Gastroesophageal sphincter (tissue), 4 donors: ENCODE measurements at regions not wholly inside any gene's neighbourhood (a gene's known extent, or its start where the extent isn't known, plus 50 kb on each side); places are given as distances from the start of the nearest gene placed in this dataset.
"Not testable (repeated sequence)": the region's sequence is repeated elsewhere in the genome, so short reads cannot be mapped to it uniquely, and the experiment has no call there.

Source experiments
- ATAC-seq: fragments of 150-250 bp; one replicate; pipeline ENCODE4 v1.9.1; 2016; ENCODE audit warnings: mild to moderate bottlenecking, moderate library complexity
- H3K27ac ChIP-seq, 4 donors: fragments of 200-600 bp; sonication (generic) in 3 of 4; 1 replicate in 3 of 4; 2 replicates in 1 of 4; pipeline ENCODE4 v1.5.1; 2016 to 2019
- H3K27me3 ChIP-seq: fragments of 200-600 bp; sonication (generic); one replicate; pipeline ENCODE4 v1.5.1; 2019
- H3K36me3 ChIP-seq, 2 donors: fragments of 200-600 bp; sonication (generic); one replicate each; pipeline ENCODE4 v1.5.1; 2019; ENCODE audit warnings: control low read depth in 1 of 2
- H3K4me1 ChIP-seq, 3 donors: fragments of 200-600 bp; sonication (generic); 1 replicate in 2 of 3; 2 replicates in 1 of 3; pipeline ENCODE4 v1.5.1; 2016 to 2019; ENCODE audit warnings: control low read depth in 2 of 3
- H3K4me3 ChIP-seq, 2 donors: fragments of 200-600 bp; sonication (generic); one replicate each; pipeline ENCODE4 v1.5.1; 2019; ENCODE audit warnings: mild to moderate bottlenecking in 1 of 2, moderate library complexity in 1 of 2
- H3K9me3 ChIP-seq, 3 donors: fragments of 200-600 bp; sonication (generic); one replicate each; pipeline ENCODE4 v1.5.1; 2017 to 2019; ENCODE audit warnings: control low read depth in 2 of 3
- EP300 ChIP-seq: sonication (generic); formaldehyde crosslinking; IDR thresholded peaks from one replicate; pipeline ENCODE4 v1.6.1; 2017; ENCODE audit warnings: antibody characterized with exemption, mild to moderate bottlenecking
- POLR2A ChIP-seq, 2 donors: fragments of 450-650 bp; IDR thresholded peaks; one replicate each; pipeline ENCODE4 v1.6.1; 2017; ENCODE audit warnings: antibody characterized with exemption in 2 of 2, mild to moderate bottlenecking in 2 of 2, moderate library complexity in 1 of 2
- POLR2AphosphoS5 ChIP-seq: sonication (generic); formaldehyde crosslinking; IDR thresholded peaks from one replicate; pipeline ENCODE4 v1.6.1; 2017; ENCODE audit warnings: antibody characterized with exemption
- WGBS, 2 donors: methylation state at CpG; one replicate each; pipeline ENCODE4 v1.1.5; 2018; ENCODE audit warnings: low coverage in 1 of 2; 5-methylcytosine and 5-hydroxymethylcytosine counted together
- TF ChIP-seq, protein P1 (sequence below), 4 experiments: fragments of 200-600 bp in 2 of 4; fragments of 450-650 bp in 2 of 4; sonication (generic) in 1 of 4; IDR thresholded peaks; one replicate each; pipeline ENCODE4 v1.5.1; 2017 to 2019; ENCODE audit warnings: antibody characterized with exemption in 4 of 4, mild to moderate bottlenecking in 2 of 4, moderate library complexity in 2 of 4

DNA sequence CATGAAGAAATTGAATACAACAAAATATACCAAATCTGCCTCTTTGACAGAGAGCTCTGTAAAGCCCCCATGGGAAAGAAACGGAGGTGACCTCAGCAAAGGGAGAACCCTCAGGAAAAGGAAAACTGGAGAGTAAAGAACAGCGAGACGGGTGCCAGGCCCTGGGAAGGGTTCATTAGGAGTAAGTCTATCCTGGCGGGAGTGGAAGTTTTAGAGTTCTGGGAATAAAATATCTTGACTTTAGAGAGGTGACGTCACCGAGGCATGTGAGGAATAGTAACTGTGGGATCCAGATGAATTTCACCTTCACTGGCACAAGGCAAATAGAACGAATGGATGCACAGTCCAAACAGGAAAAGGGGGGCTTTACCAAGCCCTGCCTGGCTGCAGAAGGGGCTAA is 362.8 kb upstream of the IGFBP3 start:
- TF ChIP-seq POLR2A (IDR thresholded peaks at IDR 0.05) (no peak), EP300 (no peak), POLR2AphosphoS5 (no peak)
- TF ChIP-seq, protein P1, sequence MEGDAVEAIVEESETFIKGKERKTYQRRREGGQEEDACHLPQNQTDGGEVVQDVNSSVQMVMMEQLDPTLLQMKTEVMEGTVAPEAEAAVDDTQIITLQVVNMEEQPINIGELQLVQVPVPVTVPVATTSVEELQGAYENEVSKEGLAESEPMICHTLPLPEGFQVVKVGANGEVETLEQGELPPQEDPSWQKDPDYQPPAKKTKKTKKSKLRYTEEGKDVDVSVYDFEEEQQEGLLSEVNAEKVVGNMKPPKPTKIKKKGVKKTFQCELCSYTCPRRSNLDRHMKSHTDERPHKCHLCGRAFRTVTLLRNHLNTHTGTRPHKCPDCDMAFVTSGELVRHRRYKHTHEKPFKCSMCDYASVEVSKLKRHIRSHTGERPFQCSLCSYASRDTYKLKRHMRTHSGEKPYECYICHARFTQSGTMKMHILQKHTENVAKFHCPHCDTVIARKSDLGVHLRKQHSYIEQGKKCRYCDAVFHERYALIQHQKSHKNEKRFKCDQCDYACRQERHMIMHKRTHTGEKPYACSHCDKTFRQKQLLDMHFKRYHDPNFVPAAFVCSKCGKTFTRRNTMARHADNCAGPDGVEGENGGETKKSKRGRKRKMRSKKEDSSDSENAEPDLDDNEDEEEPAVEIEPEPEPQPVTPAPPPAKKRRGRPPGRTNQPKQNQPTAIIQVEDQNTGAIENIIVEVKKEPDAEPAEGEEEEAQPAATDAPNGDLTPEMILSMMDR (IDR thresholded peaks at IDR 0.05), result no peak
- Histone ChIP-seq H3K27me3 (no peaks in the 10 kb centered on the region), H3K27ac (no peak overlapping the region), H3K4me3 (no peak overlapping the region), H3K9me3 (no peaks in the 10 kb centered on the region), H3K4me1 (no peaks in the 10 kb centered on the region), H3K36me3 (no peaks in the 10 kb centered on the region)
- no peak for ATAC-seq
- 61 to 93% methylated on average over 7 of the region's 7 CpGs for WGBS, 2 donors

DNA sequence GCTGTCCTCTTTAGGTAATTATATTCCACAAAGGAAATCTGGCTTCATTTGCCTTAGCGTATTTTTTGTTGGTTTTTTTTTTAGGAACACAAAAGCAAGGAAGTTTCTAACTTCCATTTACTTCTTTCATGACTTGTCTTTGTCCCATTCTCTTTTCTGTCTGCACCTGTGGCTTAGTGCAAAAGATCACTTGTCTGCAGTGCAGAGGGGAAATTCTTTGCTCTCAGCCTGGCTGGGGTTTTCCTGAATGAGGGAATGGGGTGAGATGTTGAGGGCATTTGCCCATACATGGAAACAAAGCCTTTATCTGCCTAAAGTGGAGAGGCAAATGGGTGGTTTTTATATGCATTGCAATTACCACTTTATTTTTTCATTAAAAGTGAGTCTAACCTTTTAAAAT is 361.1 kb upstream of the IGFBP3 start:
- TF ChIP-seq, protein P1 (IDR thresholded peaks at IDR 0.05), result no peak
- no peak for TF ChIP-seq POLR2AphosphoS5
- no peak for TF ChIP-seq EP300
- TF ChIP-seq POLR2A (IDR thresholded peaks at IDR 0.05), result no peak
- Histone ChIP-seq H3K4me3 (no peak overlapping the region), H3K9me3 (no peaks in the 10 kb centered on the region), H3K36me3 (no peaks in the 10 kb centered on the region), H3K27me3 (no peaks in the 10 kb centered on the region), H3K27ac (no peak overlapping the region), H3K4me1 (no peaks in the 10 kb centered on the region)
- no peak for ATAC-seq
- 63 to 79% methylated on average over 1 of the region's 1 CpG for WGBS, 2 donors

DNA sequence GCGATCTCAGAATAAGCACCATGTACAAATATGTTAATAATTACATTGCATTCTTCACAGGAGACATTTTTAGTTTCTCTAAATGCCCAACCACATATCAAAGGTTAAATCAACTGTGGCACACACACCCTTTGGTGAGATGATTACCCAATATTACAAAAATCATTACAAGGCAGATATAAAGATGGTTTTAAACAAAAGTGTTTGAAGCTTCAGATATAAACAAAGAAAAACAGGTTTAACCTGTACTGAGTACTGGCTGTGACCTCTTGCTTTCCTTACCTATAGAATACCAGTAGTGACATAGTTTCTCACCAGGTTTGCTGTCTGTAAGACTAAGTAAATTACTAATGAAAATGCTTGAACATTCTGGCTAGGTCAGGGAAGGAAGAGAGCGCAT is 360.0 kb upstream of the IGFBP3 start:
- H3K27ac ChIP-seq, result no peak overlapping the region
- 45 to 66% methylated on average over 2 of the region's 2 CpGs for WGBS, 2 donors
- H3K27me3 ChIP-seq, result no peaks in the 10 kb centered on the region
- H3K4me1 ChIP-seq, result no peaks in the 10 kb centered on the region
- no peaks in the 10 kb centered on the region for H3K36me3 ChIP-seq
- TF ChIP-seq, protein P1 (IDR thresholded peaks at IDR 0.05), result no peak
- TF ChIP-seq POLR2AphosphoS5, result no peak
- no peak for TF ChIP-seq EP300
- no peak for TF ChIP-seq POLR2A (IDR thresholded peaks at IDR 0.05)
- no peaks in the 10 kb centered on the region for H3K9me3 ChIP-seq
- no peak for ATAC-seq
- no peak overlapping the region for H3K4me3 ChIP-seq

DNA sequence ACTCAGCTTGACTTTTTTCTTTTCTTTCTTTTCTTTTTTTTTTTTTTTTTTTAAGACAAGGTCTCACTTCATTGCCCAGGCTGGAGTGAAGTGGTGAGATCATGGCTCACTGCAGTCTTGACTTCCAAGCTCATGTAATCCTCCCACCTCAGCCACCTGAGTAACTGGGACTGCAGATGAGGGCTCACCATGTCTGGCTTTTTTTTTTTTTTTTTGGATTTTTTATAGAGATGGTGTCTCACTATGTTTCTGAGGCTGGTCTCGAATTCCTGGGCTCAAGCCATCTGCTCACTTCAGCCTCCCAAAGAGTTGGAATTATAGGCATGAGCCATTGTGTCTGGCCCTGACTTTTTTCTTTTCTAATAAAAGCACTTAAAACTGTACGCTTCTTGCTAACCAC is 358.2 kb upstream of the IGFBP3 start:
- Histone ChIP-seq H3K9me3 (no peaks in the 10 kb centered on the region), H3K4me3 (no peak overlapping the region), H3K36me3 (no peaks in the 10 kb centered on the region), H3K27ac (no peak overlapping the region), H3K4me1 (no peaks in the 10 kb centered on the region), H3K27me3 (no peaks in the 10 kb centered on the region)
- ATAC-seq, result no peak
- TF ChIP-seq POLR2A (IDR thresholded peaks at IDR 0.05) (no peak), EP300 (no peak), POLR2AphosphoS5 (no peak)
- TF ChIP-seq, protein P1 (IDR thresholded peaks at IDR 0.05), result no peak
- 79 to 100% methylated on average over 1 to 2 of the region's 2 CpGs for WGBS, 2 donors

DNA sequence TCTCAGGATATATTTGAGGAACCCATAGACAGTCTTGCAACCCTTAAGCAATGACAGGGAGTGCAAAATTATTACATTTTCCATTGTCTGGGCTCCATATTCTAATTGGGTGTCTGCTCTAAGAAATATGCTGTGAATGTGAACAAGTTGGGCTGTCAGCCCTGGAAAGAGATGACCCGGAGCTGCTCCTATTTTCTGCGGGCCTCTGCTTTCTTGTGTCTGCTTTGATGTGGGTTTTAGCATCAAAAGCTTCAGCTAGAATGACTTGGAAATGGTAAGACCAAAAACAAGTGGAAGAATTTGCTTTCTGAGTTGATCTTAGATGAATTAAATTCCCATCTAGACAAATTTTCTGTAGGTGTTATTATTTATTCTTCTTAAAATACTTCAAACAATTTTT is 343.6 kb upstream of the IGFBP3 start:
- H3K36me3 ChIP-seq, result no peaks in the 10 kb centered on the region

DNA sequence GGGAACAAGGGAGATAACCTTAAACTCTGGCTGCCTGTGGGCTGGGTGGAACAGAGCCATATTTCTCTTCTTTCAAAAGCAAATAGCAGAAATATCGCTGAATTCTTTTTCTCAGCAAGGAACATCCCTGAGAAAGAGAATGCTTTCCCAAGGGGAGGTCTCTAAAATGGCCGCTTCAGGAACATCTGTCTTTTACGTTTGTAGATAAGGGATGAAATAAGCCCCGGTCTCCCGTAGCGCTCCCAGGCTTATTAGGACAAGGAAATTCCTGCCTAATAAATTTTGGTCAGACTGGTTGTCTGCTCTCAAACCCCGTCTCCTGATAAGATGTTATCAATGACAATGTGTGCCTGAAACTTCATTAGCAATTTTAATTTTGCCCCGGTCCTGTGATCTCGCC is 340.6 kb upstream of the IGFBP3 start:
- not testable (repeated sequence) for ATAC-seq, H3K4me3 ChIP-seq
- WGBS, 2 donors, result 97% methylated on average over 6 to 9 of the region's 9 CpGs

More for the DNA sequence above, 343.6 kb upstream of the IGFBP3 start:
- Histone ChIP-seq H3K27ac (no peak overlapping the region), H3K4me1 (no peaks in the 10 kb centered on the region), H3K27me3 (no peaks in the 10 kb centered on the region), H3K9me3 (peaks cover 0 to 25% (median 0%) of the 10 kb centered on the region in 3 donors), H3K4me3 (no peak overlapping the region)
- TF ChIP-seq EP300, result no peak
- no peak for TF ChIP-seq POLR2A (IDR thresholded peaks at IDR 0.05)
- TF ChIP-seq, protein P1 (IDR thresholded peaks at IDR 0.05), result no peak
- TF ChIP-seq POLR2AphosphoS5, result no peak
- WGBS, 2 donors, result 55 to 70% methylated on average over 2 of the region's 2 CpGs
- no peak for ATAC-seq

More for the DNA sequence above, 340.6 kb upstream of the IGFBP3 start:
- not testable (repeated sequence) for H3K27me3 ChIP-seq, H3K36me3 ChIP-seq, H3K27ac ChIP-seq, H3K4me1 ChIP-seq
- peaks cover 0 to 25% (median 0%) of the 10 kb centered on the region in 3 donors for H3K9me3 ChIP-seq
